NCI-H2196 treated with DMSO at 0.1 percent for 48 hours (cell line): ENCODE measurements at regions not wholly inside any gene's neighbourhood (a gene's known extent, or its start where the extent isn't known, plus 50 kb on each side); places are given as distances from the start of the nearest gene placed in this dataset.
A peak's percentile ranks its signal among the peaks of the same experiment; 100 is the strongest.
"Not testable (repeated sequence)": the region's sequence is repeated elsewhere in the genome, so short reads cannot be mapped to it uniquely, and the experiment has no call there.

Experiments used
- DNase-seq: peaks from one replicate; lab custom pipeline; 2025; ENCODE audit not compliant: unreplicated experiment; lab: John Stamatoyannopoulos, UW

GRCh38 chr4:11817088-11817487, 388.4 kb upstream of the HS3ST1 start:
- no peak for DNase-seq

GRCh38 chr4:11814758-11815157, 386.1 kb upstream of the HS3ST1 start:
- no peak for DNase-seq

DNA sequence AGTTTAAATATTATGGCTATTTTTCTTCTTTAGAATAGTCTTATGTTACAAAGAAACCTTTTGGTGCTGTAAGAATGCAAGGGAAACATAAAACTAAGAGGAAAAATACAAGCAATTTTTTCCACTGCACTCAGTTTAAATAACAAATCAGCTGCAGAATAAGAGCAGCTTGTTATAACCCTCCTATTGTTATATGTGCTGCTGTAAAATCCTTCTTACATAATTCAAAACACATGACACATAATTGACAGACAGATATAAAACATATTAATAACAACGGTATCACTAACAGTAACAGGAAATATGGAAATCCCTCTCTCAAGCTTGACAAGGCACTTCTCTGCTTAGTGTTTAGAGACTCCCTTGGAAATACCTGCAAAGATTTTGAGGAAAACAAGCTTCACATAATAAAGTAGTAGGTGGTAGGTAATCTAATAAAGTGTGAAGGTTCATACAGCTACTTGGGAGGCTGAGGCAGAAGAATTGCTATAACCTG, 385.3 kb upstream of the HS3ST1 start:
- no peak for DNase-seq

- DNase-seq, result not testable (repeated sequence)
Measured at GRCh38 chr4:11811521-11811920, 382.8 kb upstream of the HS3ST1 start.

DNA sequence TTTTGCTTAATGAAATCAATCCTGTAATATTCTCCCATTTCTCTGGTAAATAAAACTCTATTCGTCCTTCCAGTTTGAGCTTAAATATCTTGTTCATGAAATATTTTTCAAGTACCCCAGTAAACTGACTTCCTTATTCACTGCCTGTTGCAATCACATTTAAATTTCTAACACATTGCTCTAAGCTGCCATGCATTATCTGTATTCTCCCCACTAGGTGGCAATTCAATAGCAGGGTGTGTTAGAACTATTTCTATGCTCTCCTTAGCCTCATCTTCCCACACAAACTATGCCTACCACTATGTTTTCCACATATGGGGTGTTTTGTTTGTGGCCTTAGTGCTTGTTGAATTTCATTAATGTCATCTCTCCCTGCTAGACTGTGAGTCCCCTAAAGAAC, 377.1 kb upstream of the HS3ST1 start:
- DNase-seq, result peak; percentile 21

GRCh38 chr4:11801466-11802446, 373.1 kb upstream of the HS3ST1 start:
- no peak for DNase-seq

DNA sequence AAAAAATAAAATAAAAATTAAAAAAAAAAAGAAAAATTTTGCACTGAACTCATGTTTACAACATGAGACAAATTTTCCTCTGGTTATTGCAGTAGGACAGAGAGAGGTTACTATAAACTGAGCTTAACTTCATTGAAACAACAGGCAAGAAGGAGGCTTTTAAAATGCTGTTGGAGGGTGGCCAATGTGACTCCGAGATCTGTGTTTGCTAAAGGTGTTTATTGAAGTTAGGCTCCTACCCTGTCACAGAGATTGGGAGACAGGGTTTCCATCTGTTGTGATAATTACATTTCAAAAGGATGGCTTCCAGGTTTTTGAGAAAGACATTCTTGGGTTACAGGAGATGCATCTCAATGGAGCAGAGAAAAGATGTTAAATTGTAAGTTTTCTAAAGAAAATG, 370.5 kb upstream of the HS3ST1 start:
- DNase-seq, result no peak

- DNase-seq, result no peak
Measured at GRCh38 chr4:11791797-11792196, 363.1 kb upstream of the HS3ST1 start.

GRCh38 chr4:11790230-11790629, 361.5 kb upstream of the HS3ST1 start:
- DNase-seq, result no peak

- no peak for DNase-seq
Measured at GRCh38 chr4:11783588-11783987, 354.9 kb upstream of the HS3ST1 start.

- DNase-seq, result no peak
Measured at GRCh38 chr4:11782859-11783258, 354.2 kb upstream of the HS3ST1 start.

DNA sequence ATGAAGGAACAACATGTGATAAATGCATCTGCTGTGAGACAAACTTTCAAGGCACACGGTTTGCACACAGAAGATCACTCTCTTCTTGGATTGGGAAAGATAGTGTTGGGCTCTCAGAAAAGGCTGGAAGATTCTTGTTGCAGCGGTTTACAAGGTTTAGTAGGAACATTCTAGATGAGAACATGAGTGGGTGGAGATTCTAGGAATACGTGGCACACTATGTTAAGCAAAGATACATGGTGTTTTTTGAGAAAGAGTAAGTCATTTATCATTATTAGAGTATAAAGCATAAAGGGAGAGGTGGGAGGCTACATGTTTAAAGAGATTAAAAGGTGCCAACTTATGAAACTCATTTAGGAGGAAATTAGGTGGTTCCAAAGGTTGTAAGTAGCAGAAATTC, 348.8 kb upstream of the HS3ST1 start:
- no peak for DNase-seq

DNA sequence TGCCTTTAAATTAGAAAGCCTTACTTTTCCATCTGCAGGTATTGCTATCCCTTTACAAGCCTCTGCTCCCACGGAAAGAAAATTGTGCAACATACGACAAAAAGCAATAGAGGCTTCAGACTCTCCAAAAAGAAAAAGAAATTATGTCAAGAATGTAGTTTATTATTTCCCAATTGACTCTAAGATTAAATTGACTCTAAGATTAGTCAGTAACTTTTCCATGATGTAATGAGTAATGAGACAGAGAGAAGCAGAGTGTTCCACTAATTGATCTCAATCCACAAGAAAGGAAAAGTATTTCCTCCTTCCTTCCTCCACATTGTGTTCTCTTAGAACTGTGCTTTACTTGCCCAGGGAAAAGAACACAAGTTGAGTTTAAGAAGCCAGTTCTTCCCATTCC, 345.7 kb upstream of the HS3ST1 start:
- DNase-seq, result no peak

DNA sequence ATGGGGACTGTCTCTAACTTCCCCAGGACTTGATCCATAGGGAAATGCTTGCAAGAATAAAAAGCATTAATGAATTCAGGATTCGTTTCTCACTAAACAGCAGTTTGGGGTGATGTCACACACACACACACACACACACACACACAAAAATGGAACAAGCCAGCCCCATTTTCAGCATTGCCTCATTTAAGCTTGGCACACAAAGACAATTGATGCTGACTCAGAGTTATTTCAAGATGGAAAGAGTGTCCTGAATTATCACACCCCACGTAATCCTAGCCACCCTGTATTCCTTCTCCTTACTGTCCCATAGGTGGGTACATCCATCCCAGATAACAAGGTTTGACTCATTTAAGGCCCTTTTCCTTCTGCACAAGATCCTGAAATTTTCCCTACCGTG, 345.1 kb upstream of the HS3ST1 start:
- DNase-seq, result no peak

GRCh38 chr4:11769434-11769833, 340.7 kb upstream of the HS3ST1 start:
- no peak for DNase-seq

DNA sequence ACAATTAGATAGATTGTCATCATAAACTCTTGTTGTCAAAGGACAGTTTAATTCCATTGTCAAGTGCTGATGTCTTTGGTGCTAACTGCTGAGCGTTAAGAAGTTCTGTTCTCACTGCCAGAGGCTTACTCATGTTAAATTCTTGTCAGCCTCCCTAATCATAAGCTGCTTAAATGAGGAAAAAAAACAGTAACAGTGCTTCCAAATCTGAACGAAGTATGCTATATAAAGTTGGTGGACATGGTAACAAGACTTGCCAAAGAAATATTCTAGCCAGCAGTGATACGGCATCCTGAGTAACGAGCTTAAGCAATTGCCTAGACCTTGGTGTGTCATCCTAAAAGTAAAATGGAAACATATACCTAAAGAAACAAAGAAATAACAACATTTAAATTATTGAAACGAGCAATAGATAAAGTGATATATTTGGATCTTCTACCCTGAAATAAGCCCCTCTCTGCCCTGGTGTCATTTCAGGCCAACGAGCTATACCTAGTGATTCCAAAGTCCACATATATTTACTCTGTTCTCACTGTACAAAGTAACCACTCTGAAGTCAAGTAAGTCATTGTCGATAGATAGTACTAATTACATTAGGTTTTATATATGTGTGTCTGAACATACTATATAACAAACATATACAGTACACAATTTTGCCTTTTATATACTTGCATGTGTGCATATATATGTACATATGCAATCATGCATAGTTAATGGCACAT, 339.7 kb upstream of the HS3ST1 start:
- no peak for DNase-seq

- no peak for DNase-seq
Measured at GRCh38 chr4:11765849-11766453, 337.3 kb upstream of the HS3ST1 start.

GRCh38 chr4:11748164-11748872, 319.6 kb upstream of the HS3ST1 start:
- DNase-seq, result no peak

- DNase-seq, result no peak
Measured at GRCh38 chr4:11746734-11747133, 318.0 kb upstream of the HS3ST1 start.

GRCh38 chr4:11743976-11744375, 315.3 kb upstream of the HS3ST1 start:
- no peak for DNase-seq

GRCh38 chr4:11743236-11743635, 314.5 kb upstream of the HS3ST1 start:
- peak; percentile 30 for DNase-seq
